Activated B cell treated with CpG ODN at 0.5 μM for 24 hours (primary cell): ENCODE measurements at regions not wholly inside any gene's neighbourhood (a gene's known extent, or its start where the extent isn't known, plus 50 kb on each side); places are given as distances from the start of the nearest gene placed in this dataset.
"Not testable (repeated sequence)": the region's sequence is repeated elsewhere in the genome, so short reads cannot be mapped to it uniquely, and the experiment has no call there.

Source experiments
- ATAC-seq: fragments of 200-7000 bp; cut with Tn5 transposase; one replicate; pipeline ENCODE4 v1.10.0; 2021; ENCODE audit warnings: low read depth, mild to moderate bottlenecking, moderate library complexity
- CTCF ChIA-PET: fragments of 350-600 bp; sonication (Branson Sonifier 250); formaldehyde crosslinking; loops from one replicate; lab custom pipeline; 2021; ENCODE audit warnings: antibody characterized with exemption; lab: Charles Lee
- POLR2A ChIA-PET: fragments of 350-600 bp; sonication (Branson Sonifier 250); formaldehyde crosslinking; loops from one replicate; lab custom pipeline; 2021; ENCODE audit warnings: antibody characterized with exemption; lab: Charles Lee
- DNase-seq: peaks from one replicate; pipeline ENCODE4 v3.0.0; 2022
- H3K27ac Mint-ChIP-seq: one replicate; pipeline ENCODE4 v1.8.0; 2020; ENCODE audit warnings: mixed read lengths
- H3K27me3 Mint-ChIP-seq: one replicate; pipeline ENCODE4 v1.8.0; 2021; ENCODE audit warnings: mixed read lengths
- H3K36me3 Mint-ChIP-seq: one replicate; pipeline ENCODE4 v1.8.0; 2021; ENCODE audit warnings: low read depth, mixed read lengths
- H3K4me1 Mint-ChIP-seq: one replicate; pipeline ENCODE4 v1.8.0; 2021; ENCODE audit warnings: mixed read lengths
- H3K4me3 Mint-ChIP-seq: one replicate; pipeline ENCODE4 v1.8.0; 2020; ENCODE audit warnings: mild to moderate bottlenecking, mixed read lengths
- H3K9me3 Mint-ChIP-seq: one replicate; pipeline ENCODE4 v1.8.0; 2020; ENCODE audit warnings: mixed read lengths
- intact Hi-C: fragments of 100-400 bp; cut with micrococcal nuclease; formaldehyde crosslinking; loops from one replicate; pipeline ENCODE4 v1.15.1; 2024
- TF ChIP-seq, protein P1 (sequence below): fragments of 200-600 bp; IDR thresholded peaks from one replicate; pipeline ENCODE4 v1.8.0; 2022; ENCODE audit warnings: antibody characterized with exemption, mild to moderate bottlenecking

- H3K27me3 Mint-ChIP-seq: no peaks in the 10 kb centered on the region
- H3K27ac Mint-ChIP-seq: no peak overlapping the region
- H3K4me1 Mint-ChIP-seq: no peaks in the 10 kb centered on the region
- no peaks in the 10 kb centered on the region for H3K9me3 Mint-ChIP-seq
- intact Hi-C loops: no loop called here
- no peak for ATAC-seq
- POLR2A ChIA-PET: no interaction called here
- DNase-seq: no peak
- no peak overlapping the region for H3K4me3 Mint-ChIP-seq
- TF ChIP-seq, protein P1, sequence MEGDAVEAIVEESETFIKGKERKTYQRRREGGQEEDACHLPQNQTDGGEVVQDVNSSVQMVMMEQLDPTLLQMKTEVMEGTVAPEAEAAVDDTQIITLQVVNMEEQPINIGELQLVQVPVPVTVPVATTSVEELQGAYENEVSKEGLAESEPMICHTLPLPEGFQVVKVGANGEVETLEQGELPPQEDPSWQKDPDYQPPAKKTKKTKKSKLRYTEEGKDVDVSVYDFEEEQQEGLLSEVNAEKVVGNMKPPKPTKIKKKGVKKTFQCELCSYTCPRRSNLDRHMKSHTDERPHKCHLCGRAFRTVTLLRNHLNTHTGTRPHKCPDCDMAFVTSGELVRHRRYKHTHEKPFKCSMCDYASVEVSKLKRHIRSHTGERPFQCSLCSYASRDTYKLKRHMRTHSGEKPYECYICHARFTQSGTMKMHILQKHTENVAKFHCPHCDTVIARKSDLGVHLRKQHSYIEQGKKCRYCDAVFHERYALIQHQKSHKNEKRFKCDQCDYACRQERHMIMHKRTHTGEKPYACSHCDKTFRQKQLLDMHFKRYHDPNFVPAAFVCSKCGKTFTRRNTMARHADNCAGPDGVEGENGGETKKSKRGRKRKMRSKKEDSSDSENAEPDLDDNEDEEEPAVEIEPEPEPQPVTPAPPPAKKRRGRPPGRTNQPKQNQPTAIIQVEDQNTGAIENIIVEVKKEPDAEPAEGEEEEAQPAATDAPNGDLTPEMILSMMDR: no peak
- CTCF ChIA-PET: no interaction called here
- no peaks in the 10 kb centered on the region for H3K36me3 Mint-ChIP-seq
Measured at GRCh38 chr14:26655128-26655527, 57.3 kb upstream of the NOVA1 start.

- DNase-seq (no peak), ATAC-seq (no peak)
- H3K36me3 Mint-ChIP-seq: no peaks in the 10 kb centered on the region
- intact Hi-C loops: no loop called here
- TF ChIP-seq, protein P1: no peak
- no peaks in the 10 kb centered on the region for H3K4me1 Mint-ChIP-seq
- H3K4me3 Mint-ChIP-seq: no peak overlapping the region
- ChIA-PET CTCF (no interaction called here), POLR2A (no interaction called here)
- no peaks in the 10 kb centered on the region for H3K27me3 Mint-ChIP-seq
- peaks cover 8% of the 10 kb centered on the region for H3K9me3 Mint-ChIP-seq
- no peak overlapping the region for H3K27ac Mint-ChIP-seq
Measured at GRCh38 chr14:26663506-26663905, 65.7 kb upstream of the NOVA1 start.

GRCh38 chr14:26678732-26679420 is 81.0 kb upstream of the NOVA1 start:
- H3K9me3 Mint-ChIP-seq, H3K27me3 Mint-ChIP-seq, ATAC-seq, H3K36me3 Mint-ChIP-seq, intact Hi-C loops, POLR2A ChIA-PET, CTCF ChIA-PET, H3K4me3 Mint-ChIP-seq, H3K27ac Mint-ChIP-seq, DNase-seq, H3K4me1 Mint-ChIP-seq: not testable (repeated sequence)

- TF ChIP-seq, protein P1: no peak
- intact Hi-C loops: no loop called here
- Mint-ChIP-seq H3K27me3 (no peaks in the 10 kb centered on the region), H3K36me3 (no peaks in the 10 kb centered on the region), H3K4me3 (no peak overlapping the region), H3K9me3 (no peaks in the 10 kb centered on the region), H3K4me1 (no peaks in the 10 kb centered on the region), H3K27ac (no peak overlapping the region)
- DNase-seq: no peak
- CTCF ChIA-PET: no interaction called here
- POLR2A ChIA-PET: no interaction called here
- no peak for ATAC-seq
Measured at GRCh38 chr14:26685401-26685800, 87.6 kb upstream of the NOVA1 start.

DNA sequence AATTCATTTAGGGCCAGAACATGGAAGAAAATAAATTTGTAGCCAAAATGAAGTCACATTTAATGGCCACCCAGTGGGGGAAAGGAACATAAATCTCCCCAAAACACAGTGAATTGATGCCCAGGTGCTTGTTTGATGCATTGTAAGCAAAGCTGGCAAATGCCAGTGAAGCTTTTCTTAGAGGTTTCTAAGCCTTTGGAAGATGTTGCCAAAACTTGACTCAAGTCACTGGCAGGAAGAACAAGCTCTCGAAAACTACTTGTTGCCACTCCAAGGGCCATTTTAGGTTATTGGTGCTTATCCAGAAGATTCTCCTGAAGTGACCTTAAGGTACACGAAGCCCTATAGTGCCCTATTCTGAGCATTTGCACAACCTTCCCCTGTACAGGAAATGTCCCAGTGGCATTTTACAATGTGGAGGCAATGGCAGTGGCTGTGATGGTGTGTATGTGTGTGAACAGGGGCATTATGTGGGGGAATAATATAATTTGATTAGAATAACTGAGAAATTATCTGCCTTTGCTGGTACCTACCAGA is 89.5 kb upstream of the NOVA1 start:
- Mint-ChIP-seq H3K27ac (no peak overlapping the region), H3K4me1 (no peaks in the 10 kb centered on the region), H3K9me3 (no peaks in the 10 kb centered on the region), H3K4me3 (no peak overlapping the region), H3K27me3 (no peaks in the 10 kb centered on the region), H3K36me3 (no peaks in the 10 kb centered on the region)
- CTCF ChIA-PET: no interaction called here
- intact Hi-C loops: no loop called here
- TF ChIP-seq, protein P1: no peak
- POLR2A ChIA-PET: no interaction called here
- ATAC-seq: no peak
- DNase-seq: no peak
